GM18517 (cell line): ENCODE measurements at regions not wholly inside any gene's neighbourhood (a gene's known extent, or its start where the extent isn't known, plus 50 kb on each side); places are given as distances from the start of the nearest gene placed in this dataset.

Experiments used
- ATAC-seq: cut with Tn5 transposase; IDR thresholded peaks from one replicate; pipeline ENCODE4 v1.9.1; 2021; ENCODE audit warnings: mild to moderate bottlenecking, moderate library complexity; ENCODE audit not compliant: unreplicated experiment

GRCh38 chr12:17810399-17810798 lies 279.6 kb downstream of the RERGL start:
- ATAC-seq = no peak

DNA sequence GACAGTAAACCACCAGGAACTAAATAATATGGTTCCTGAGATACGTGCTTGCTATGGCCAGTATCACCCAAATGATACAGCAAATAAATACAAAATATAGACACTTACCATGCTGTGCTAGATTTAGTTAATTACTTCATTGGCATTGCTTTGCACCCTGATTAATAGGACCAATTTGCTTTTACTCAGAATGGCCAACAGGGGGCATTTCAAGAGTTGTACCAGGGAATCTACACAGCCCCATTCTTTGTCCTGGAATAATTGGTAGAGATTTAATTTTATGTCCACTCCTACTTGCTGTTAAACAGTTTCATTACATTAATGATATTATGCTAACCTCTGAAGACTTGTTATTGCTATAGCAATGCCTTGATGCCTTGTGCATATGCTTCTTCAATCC lies 280.8 kb downstream of the RERGL start:
- ATAC-seq = no peak

- ATAC-seq = no peak
Observed at GRCh38 chr12:17802657-17803641, 287.0 kb downstream of the RERGL start.

GRCh38 chr12:17793854-17794253 lies 296.1 kb downstream of the RERGL start:
- ATAC-seq = no peak

DNA sequence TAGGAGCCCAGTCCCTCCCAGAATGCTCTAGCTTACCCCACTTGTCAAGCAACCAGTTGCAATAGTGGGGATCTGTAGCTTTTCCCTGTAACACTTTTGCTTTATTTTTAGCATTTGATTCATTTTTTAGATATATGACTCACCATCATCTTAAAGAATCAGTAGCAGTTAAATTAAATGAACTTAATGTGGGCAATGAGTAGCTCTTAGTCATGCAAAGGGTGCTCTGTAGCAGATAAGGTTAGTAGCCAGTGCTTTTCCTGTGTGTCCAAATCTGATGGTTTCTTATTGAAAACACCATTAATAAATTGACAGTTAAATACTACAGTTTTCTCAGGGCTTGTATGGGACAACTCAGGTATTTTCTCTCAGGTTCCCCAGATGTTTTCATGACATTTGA lies 311.8 kb downstream of the RERGL start:
- no peak for ATAC-seq

GRCh38 chr12:17763366-17763765 lies 326.6 kb downstream of the RERGL start:
- no peak for ATAC-seq

- no peak for ATAC-seq
Observed at GRCh38 chr12:17759982-17760381, 330.0 kb downstream of the RERGL start.
